Tongue (tissue), 1 donor: ENCODE measurements at regions not wholly inside any gene's neighbourhood (a gene's known extent, or its start where the extent isn't known, plus 50 kb on each side); places are given as distances from the start of the nearest gene placed in this dataset.
"Not testable (repeated sequence)": the region's sequence is repeated elsewhere in the genome, so short reads cannot be mapped to it uniquely, and the experiment has no call there.

Source experiments
- DNase-seq: peaks from one replicate; pipeline ENCODE4 v3.0.0-alpha.2; 2015

GRCh38 chr2:11072550-11072949 lies 82.7 kb upstream of the SLC66A3 start:
- no peak for DNase-seq

GRCh38 chr2:11073251-11073650 lies 82.0 kb upstream of the SLC66A3 start:
- DNase-seq: peak; percentile 63

GRCh38 chr2:11073776-11074175 lies 81.5 kb upstream of the SLC66A3 start:
- DNase-seq: peak; percentile 15

GRCh38 chr2:11074246-11074820 lies 80.9 kb upstream of the SLC66A3 start:
- no peak for DNase-seq

- no peak for DNase-seq
Observed at GRCh38 chr2:11075221-11075620, 80.0 kb upstream of the SLC66A3 start.

GRCh38 chr2:11077411-11077810 lies 77.9 kb upstream of the SLC66A3 start:
- peak; percentile 17 for DNase-seq

- DNase-seq: no peak
Observed at GRCh38 chr2:11079136-11079824, 76.0 kb upstream of the SLC66A3 start.

GRCh38 chr2:11080253-11081115 lies 74.8 kb upstream of the SLC66A3 start:
- DNase-seq: peak; percentile 71

GRCh38 chr2:11082880-11083279 lies 72.4 kb upstream of the SLC66A3 start:
- no peak for DNase-seq

- not testable (repeated sequence) for DNase-seq
Observed at GRCh38 chr2:11088821-11089220, 66.4 kb upstream of the SLC66A3 start.

GRCh38 chr2:11090187-11090586 lies 65.1 kb upstream of the SLC66A3 start:
- no peak for DNase-seq

GRCh38 chr2:11092701-11093335 lies 62.4 kb upstream of the SLC66A3 start:
- DNase-seq: no peak

GRCh38 chr2:11093467-11093866 lies 61.8 kb upstream of the SLC66A3 start:
- no peak for DNase-seq

GRCh38 chr2:11094021-11094810 lies 61.1 kb upstream of the SLC66A3 start:
- no peak for DNase-seq

- no peak for DNase-seq
Observed at GRCh38 chr2:11096591-11096990, 58.7 kb upstream of the SLC66A3 start.

- DNase-seq: no peak
Observed at GRCh38 chr2:11097038-11097720, 58.1 kb upstream of the SLC66A3 start.

- no peak for DNase-seq
Observed at GRCh38 chr2:11097854-11098387, 57.3 kb upstream of the SLC66A3 start.

- DNase-seq: no peak
Observed at GRCh38 chr2:11099122-11100065, 55.9 kb upstream of the SLC66A3 start.

- DNase-seq: no peak
Observed at GRCh38 chr2:11100130-11100529, 55.1 kb upstream of the SLC66A3 start.

- no peak for DNase-seq
Observed at GRCh38 chr2:11100976-11101375, 54.3 kb upstream of the SLC66A3 start.
